SK-N-SH treated with all-trans-retinoic acid at 6 μM for 48 hours (cell line): ENCODE measurements at regions not wholly inside any gene's neighbourhood (a gene's known extent, or its start where the extent isn't known, plus 50 kb on each side); places are given as distances from the start of the nearest gene placed in this dataset.

ENCODE experiments used
- ATAC-seq: fragments of 200-7000 bp; cut with Tn5 transposase; 3 replicates; pipeline ENCODE4 v1.9.1; 2020; ENCODE audit warnings: mild to moderate bottlenecking, moderate library complexity
- ARNTL ChIP-seq: fragments of 450-650 bp; formaldehyde crosslinking; IDR thresholded peaks from 2 replicates; pipeline ENCODE4 v1.5.0; 2020; ENCODE audit warnings: low read depth, mild to moderate bottlenecking, moderate library complexity, borderline replicate concordance
- BACH2 ChIP-seq: fragments of 250-450 bp; sonication (Bioruptor Pico); IDR thresholded peaks from 2 replicates; pipeline ENCODE4 v1.9.0; 2021; ENCODE audit warnings: mild to moderate bottlenecking, borderline replicate concordance
- CSDC2 ChIP-seq: fragments of 250-450 bp; sonication (Bioruptor Pico); IDR thresholded peaks from 2 replicates; pipeline ENCODE4 v1.5.0; 2020; ENCODE audit warnings: mild to moderate bottlenecking, moderate library complexity
- ESRRG ChIP-seq: fragments of 250-450 bp; sonication (Bioruptor Pico); IDR thresholded peaks from 2 replicates; pipeline ENCODE4 v1.6.1; 2021; ENCODE audit warnings: mild to moderate bottlenecking
- GLIS3 ChIP-seq: fragments of 250-450 bp; sonication (Bioruptor Pico); IDR thresholded peaks from 2 replicates; pipeline ENCODE4 v1.5.0; 2020; ENCODE audit warnings: mild to moderate bottlenecking, moderate library complexity
- ISL1 ChIP-seq: fragments of 250-450 bp; sonication (Bioruptor Pico); IDR thresholded peaks from 2 replicates; pipeline ENCODE4 v2.1.2; 2022; ENCODE audit warnings: mild to moderate bottlenecking, moderate library complexity
- OSR1 ChIP-seq: fragments of 250-450 bp; sonication (Bioruptor Pico); IDR thresholded peaks from 2 replicates; pipeline ENCODE4 v1.8.0; 2022; ENCODE audit warnings: moderate library complexity, mild to moderate bottlenecking, inconsistent platforms
- PATZ1 ChIP-seq: fragments of 250-450 bp; sonication (Bioruptor Pico); IDR thresholded peaks from 2 replicates; pipeline ENCODE4 v1.8.0; 2020; ENCODE audit warnings: mild to moderate bottlenecking, moderate library complexity, borderline replicate concordance
- POU6F1 ChIP-seq: fragments of 250-450 bp; sonication (Bioruptor Pico); IDR thresholded peaks from 2 replicates; pipeline ENCODE4 v1.8.0; 2021; ENCODE audit warnings: low read depth, mild to moderate bottlenecking, moderate library complexity, borderline replicate concordance
- PPARA ChIP-seq: fragments of 250-450 bp; sonication (Bioruptor Pico); IDR thresholded peaks from 2 replicates; pipeline ENCODE4 v1.5.0; 2020; ENCODE audit warnings: mild to moderate bottlenecking, borderline replicate concordance
- RARB ChIP-seq: fragments of 250-450 bp; sonication (Bioruptor Pico); IDR thresholded peaks from 2 replicates; pipeline ENCODE4 v1.8.0; 2021; ENCODE audit warnings: mild to moderate bottlenecking, moderate library complexity
- SNAI2 ChIP-seq: fragments of 250-450 bp; sonication (Bioruptor Pico); IDR thresholded peaks from 2 replicates; pipeline ENCODE4 v1.5.0; 2020; ENCODE audit warnings: mild to moderate bottlenecking, moderate library complexity
- TCF4 ChIP-seq: fragments of 250-450 bp; sonication (Bioruptor Pico); IDR thresholded peaks from 2 replicates; pipeline ENCODE4 v1.8.0; 2021; ENCODE audit warnings: mild to moderate bottlenecking, moderate library complexity, borderline replicate concordance
- TOX ChIP-seq: fragments of 250-450 bp; sonication (Bioruptor Pico); IDR thresholded peaks from 2 replicates; pipeline ENCODE4 v1.8.0; 2021; ENCODE audit warnings: mild to moderate bottlenecking, moderate library complexity, borderline replicate concordance
- TSHZ2 ChIP-seq: fragments of 250-450 bp; sonication (Bioruptor Pico); IDR thresholded peaks from 2 replicates; pipeline ENCODE4 v1.5.0; 2020; ENCODE audit warnings: mild to moderate bottlenecking, moderate library complexity
- ZC3H10 ChIP-seq: fragments of 250-450 bp; sonication (Bioruptor Pico); IDR thresholded peaks from 2 replicates; pipeline ENCODE4 v1.5.1; 2021; ENCODE audit warnings: mild to moderate bottlenecking, moderate library complexity
- ZFP3 ChIP-seq: fragments of 250-450 bp; sonication (Bioruptor Pico); IDR thresholded peaks from 2 replicates; pipeline ENCODE4 v1.5.0; 2020; ENCODE audit warnings: mild to moderate bottlenecking, moderate library complexity
- ZFP30 ChIP-seq: fragments of 450-650 bp; formaldehyde crosslinking; IDR thresholded peaks from 2 replicates; pipeline ENCODE4 v1.5.0; 2022; ENCODE audit warnings: mild to moderate bottlenecking, moderate library complexity
- ZNF70 ChIP-seq: fragments of 450-650 bp; formaldehyde crosslinking; IDR thresholded peaks from 2 replicates; pipeline ENCODE4 v1.5.0; 2020; ENCODE audit warnings: mild to moderate bottlenecking, moderate library complexity
- ZNF8 ChIP-seq: fragments of 450-650 bp; formaldehyde crosslinking; IDR thresholded peaks from 2 replicates; pipeline ENCODE4 v1.5.0; 2020; ENCODE audit warnings: mild to moderate bottlenecking, moderate library complexity
- TF ChIP-seq, protein P1 (sequence below): fragments of 250-450 bp; sonication (Bioruptor Pico); IDR thresholded peaks from 2 replicates; pipeline ENCODE4 v1.5.1; 2020; ENCODE audit warnings: low read depth, mild to moderate bottlenecking, moderate library complexity

DNA sequence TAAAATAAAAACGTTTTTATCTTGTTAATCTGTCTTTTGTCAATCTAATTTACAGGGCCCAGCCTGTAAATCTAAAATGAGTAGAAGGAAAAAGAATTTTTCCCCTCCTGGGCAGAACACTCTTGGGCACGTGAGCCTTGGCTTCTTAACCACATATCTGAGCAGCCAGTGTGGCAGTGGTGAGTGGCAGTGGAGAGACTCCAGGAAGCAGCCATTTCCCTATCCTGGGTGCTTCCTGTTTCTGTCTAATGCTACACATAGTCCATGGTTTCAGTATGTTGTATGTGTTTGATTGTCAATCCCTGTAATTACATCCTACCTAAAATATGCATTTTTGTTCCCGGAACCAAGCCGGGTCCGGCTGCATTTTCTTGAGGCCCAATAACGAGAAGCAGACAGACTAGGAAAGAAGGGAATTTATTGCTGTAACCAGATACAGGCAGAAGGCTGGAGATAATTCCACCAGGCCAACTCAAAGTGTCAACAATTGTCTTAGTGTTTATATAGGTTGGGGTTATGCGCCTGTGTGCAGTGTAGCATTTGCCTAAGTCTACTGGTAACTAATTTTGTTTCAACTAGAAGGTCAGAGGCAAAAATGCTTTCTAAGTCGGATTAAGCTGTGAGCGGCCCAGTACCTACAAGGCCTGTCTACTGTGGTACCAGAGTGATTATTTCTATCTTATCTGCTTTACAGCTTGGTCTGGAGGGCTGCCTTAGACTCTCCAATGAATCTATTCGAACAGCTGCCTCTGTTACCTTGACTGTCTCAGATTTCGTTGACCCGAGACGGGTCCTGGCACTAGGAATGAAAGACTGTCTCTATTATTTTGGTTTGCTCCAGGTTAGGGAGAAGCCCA lies 82.4 kb upstream of the RESF1 start:
- TF ChIP-seq ZC3H10 (no peak), ZFP30 (CRISPR knock-in tag) (no peak), PATZ1 (CRISPR knock-in tag) (no peak), CSDC2 (no peak), GLIS3 (CRISPR knock-in tag) (no peak), ZNF70 (CRISPR knock-in tag) (no peak)
- TF ChIP-seq, protein P1, sequence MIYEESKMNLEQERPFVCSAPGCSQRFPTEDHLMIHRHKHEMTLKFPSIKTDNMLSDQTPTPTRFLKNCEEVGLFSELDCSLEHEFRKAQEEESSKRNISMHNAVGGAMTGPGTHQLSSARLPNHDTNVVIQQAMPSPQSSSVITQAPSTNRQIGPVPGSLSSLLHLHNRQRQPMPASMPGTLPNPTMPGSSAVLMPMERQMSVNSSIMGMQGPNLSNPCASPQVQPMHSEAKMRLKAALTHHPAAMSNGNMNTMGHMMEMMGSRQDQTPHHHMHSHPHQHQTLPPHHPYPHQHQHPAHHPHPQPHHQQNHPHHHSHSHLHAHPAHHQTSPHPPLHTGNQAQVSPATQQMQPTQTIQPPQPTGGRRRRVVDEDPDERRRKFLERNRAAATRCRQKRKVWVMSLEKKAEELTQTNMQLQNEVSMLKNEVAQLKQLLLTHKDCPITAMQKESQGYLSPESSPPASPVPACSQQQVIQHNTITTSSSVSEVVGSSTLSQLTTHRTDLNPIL = no peak
- ATAC-seq = no peak

DNA sequence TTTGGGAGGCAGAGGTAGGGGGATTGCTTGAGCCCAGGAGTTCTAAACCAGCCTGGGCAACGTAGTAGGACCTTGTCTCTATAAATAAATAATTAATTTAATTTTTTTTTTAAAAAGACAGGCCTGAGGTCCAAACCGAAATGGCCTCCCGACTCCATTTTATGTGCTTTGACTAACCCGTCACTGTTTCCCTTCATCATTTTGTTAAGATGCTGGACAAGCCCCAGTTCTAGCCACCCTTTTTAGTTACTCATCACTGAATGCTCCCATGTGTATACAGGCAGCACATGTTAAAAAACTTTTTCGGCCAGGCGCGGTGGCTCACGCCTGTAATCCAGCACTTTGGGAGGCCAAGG lies 83.6 kb upstream of the RESF1 start:
- TF ChIP-seq BACH2 (CRISPR knock-in tag) (no peak), PPARA (CRISPR knock-in tag) (no peak), RARB (CRISPR knock-in tag) (no peak), ZNF8 (no peak), ZC3H10 (no peak), ARNTL (CRISPR knock-in tag) (no peak), ZFP30 (CRISPR knock-in tag) (no peak), SNAI2 (CRISPR knock-in tag) (no peak), PATZ1 (CRISPR knock-in tag) (no peak), OSR1 (CRISPR knock-in tag) (no peak), TCF4 (CRISPR knock-in tag) (no peak), ZFP3 (no peak), ESRRG (CRISPR knock-in tag) (no peak), GLIS3 (CRISPR knock-in tag) (no peak), TOX (no peak), POU6F1 (CRISPR knock-in tag) (no peak), ZNF70 (CRISPR knock-in tag) (no peak)
- TF ChIP-seq, protein P1 = no peak
- ATAC-seq = no peak

DNA sequence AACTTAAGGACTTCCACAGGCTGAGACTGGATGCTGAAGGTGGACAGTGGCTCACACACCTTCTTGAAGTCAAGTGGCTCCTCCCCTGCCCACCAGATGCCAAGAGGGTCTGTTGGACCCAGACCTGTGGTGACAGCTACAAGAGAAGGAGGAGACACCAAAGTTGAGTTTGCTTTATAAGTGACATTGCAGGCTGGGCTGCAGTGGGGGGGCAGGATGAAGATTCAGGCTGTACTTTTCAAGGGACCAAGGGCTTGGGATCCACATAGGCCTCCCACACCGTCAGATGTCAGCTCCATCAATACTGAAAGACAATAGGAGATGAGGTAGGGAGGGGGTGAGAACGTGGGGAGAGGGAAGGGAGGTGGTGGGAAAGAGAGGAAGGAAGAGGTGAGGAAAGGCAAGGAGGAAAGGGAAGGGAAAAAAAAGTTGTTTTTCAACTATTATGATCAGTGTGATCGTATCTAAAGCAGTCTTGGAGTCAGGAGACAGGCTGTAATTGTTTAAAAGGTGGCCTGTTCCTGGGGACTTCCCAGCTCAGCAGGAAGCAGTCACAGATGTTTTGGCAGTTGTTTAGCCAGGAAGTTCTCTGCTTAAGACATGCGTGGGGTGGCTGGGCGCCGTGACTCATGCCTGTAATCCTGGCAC lies 84.1 kb upstream of the RESF1 start:
- peak; percentile 25; the same call in 1 of the 3 replicates for ATAC-seq

More for the DNA sequence above, 84.1 kb upstream of the RESF1 start:
- TF ChIP-seq BACH2 (CRISPR knock-in tag) = no peak
- TF ChIP-seq SNAI2 (CRISPR knock-in tag) = no peak
- no peak for TF ChIP-seq TSHZ2
- no peak for TF ChIP-seq ARNTL (CRISPR knock-in tag)
- TF ChIP-seq GLIS3 (CRISPR knock-in tag) = no peak
- TF ChIP-seq ISL1 (CRISPR knock-in tag) = no peak
- TF ChIP-seq POU6F1 (CRISPR knock-in tag) = no peak
